Loucy (cell line): ENCODE measurements at regions not wholly inside any gene's neighbourhood (a gene's known extent, or its start where the extent isn't known, plus 50 kb on each side); places are given as distances from the start of the nearest gene placed in this dataset.

Experiments used
- H2AFZ ChIP-seq: fragments of 200-600 bp; sonication (generic); 2 replicates; pipeline ENCODE4 v1.6.0; 2016; ENCODE audit warnings: antibody characterized with exemption, mild to moderate bottlenecking, low read length, moderate library complexity
- H3F3A ChIP-seq: fragments of 200-600 bp; 2 replicates; pipeline ENCODE4 v1.6.0; 2016; ENCODE audit warnings: antibody characterized with exemption, low read depth, mild to moderate bottlenecking
- H3K27me3 ChIP-seq: fragments of 200-600 bp; sonication (generic); 2 replicates; pipeline ENCODE4 v1.6.1; 2014; ENCODE audit warnings: low read length, mild to moderate bottlenecking; ENCODE audit not compliant: insufficient read depth, poor library complexity, severe bottlenecking
- H3K36me3 ChIP-seq: fragments of 200-600 bp; sonication (generic); 2 replicates; pipeline ENCODE4 v1.6.1; 2016; ENCODE audit warnings: low read length; ENCODE audit not compliant: insufficient read depth
- H3K4me1 ChIP-seq: fragments of 200-600 bp; sonication (generic); 2 replicates; pipeline ENCODE4 v1.5.1; 2014; ENCODE audit warnings: low read length, mild to moderate bottlenecking; ENCODE audit not compliant: insufficient read depth, poor library complexity, severe bottlenecking
- H3K4me2 ChIP-seq: fragments of 200-600 bp; sonication (generic); 2 replicates; pipeline ENCODE4 v1.6.0; 2014; ENCODE audit warnings: antibody characterized with exemption, low read length, low read depth, mild to moderate bottlenecking; ENCODE audit not compliant: poor library complexity, severe bottlenecking
- H3K4me3 ChIP-seq: fragments of 200-600 bp; sonication (generic); 2 replicates; pipeline ENCODE4 v1.5.1; 2014; ENCODE audit warnings: low read length, mild to moderate bottlenecking, mixed read lengths; ENCODE audit not compliant: poor library complexity, severe bottlenecking
- H3K79me2 ChIP-seq: fragments of 200-600 bp; sonication (generic); 2 replicates; pipeline ENCODE4 v1.6.1; 2014; ENCODE audit warnings: low read length; ENCODE audit not compliant: insufficient read depth
- H3K9ac ChIP-seq: fragments of 200-600 bp; sonication (generic); 2 replicates; pipeline ENCODE4 v1.6.0; 2014; ENCODE audit warnings: mild to moderate bottlenecking, low read depth, low read length, moderate library complexity; ENCODE audit not compliant: poor library complexity, severe bottlenecking
- H3K9me2 ChIP-seq: fragments of 200-600 bp; sonication (generic); replicated peaks from 2 replicates; pipeline ENCODE4 v1.6.1; 2016; ENCODE audit warnings: low read depth, low read length, mixed read lengths
- H3K9me3 ChIP-seq: fragments of 200-600 bp; sonication (generic); 2 replicates; pipeline ENCODE4 v1.6.1; 2014; ENCODE audit warnings: mild to moderate bottlenecking, antibody characterized with exemption, low read length, low read depth; ENCODE audit not compliant: insufficient read depth
- H4K20me1 ChIP-seq: fragments of 200-600 bp; sonication (generic); 2 replicates; pipeline ENCODE4 v1.6.0; 2014; ENCODE audit warnings: antibody characterized with exemption, low read length, mild to moderate bottlenecking; ENCODE audit not compliant: insufficient read depth, poor library complexity, severe bottlenecking
- EZH2phosphoT487 ChIP-seq: fragments of 200-600 bp; IDR thresholded peaks from 2 replicates; pipeline ENCODE4 v1.6.1; 2018; ENCODE audit warnings: antibody characterized with exemption, mild to moderate bottlenecking, moderate library complexity, borderline replicate concordance
- TF ChIP-seq, protein P1 (sequence below): fragments of 200-600 bp; sonication (generic); conservative IDR thresholded peaks from 2 replicates; pipeline ENCODE4 v1.5.1; 2014; ENCODE audit warnings: mild to moderate bottlenecking, antibody characterized with exemption, low read length

GRCh38 chr13:83298617-83299016 is 583.7 kb downstream of the SLITRK1 start:
- no peaks in the 10 kb centered on the region for H3F3A ChIP-seq
- no peaks in the 10 kb centered on the region for H3K27me3 ChIP-seq
- no peaks in the 10 kb centered on the region for H3K36me3 ChIP-seq
- H2AFZ ChIP-seq: no peak overlapping the region
- H3K79me2 ChIP-seq: no peaks in the 10 kb centered on the region
- H3K4me3 ChIP-seq: no peak overlapping the region
- H3K4me2 ChIP-seq: no peak overlapping the region
- H3K9me2 ChIP-seq: no peaks in the 10 kb centered on the region
- H3K9ac ChIP-seq: no peak overlapping the region
- no peaks in the 10 kb centered on the region for H3K4me1 ChIP-seq
- H4K20me1 ChIP-seq: no peaks in the 10 kb centered on the region
- TF ChIP-seq, protein P1, sequence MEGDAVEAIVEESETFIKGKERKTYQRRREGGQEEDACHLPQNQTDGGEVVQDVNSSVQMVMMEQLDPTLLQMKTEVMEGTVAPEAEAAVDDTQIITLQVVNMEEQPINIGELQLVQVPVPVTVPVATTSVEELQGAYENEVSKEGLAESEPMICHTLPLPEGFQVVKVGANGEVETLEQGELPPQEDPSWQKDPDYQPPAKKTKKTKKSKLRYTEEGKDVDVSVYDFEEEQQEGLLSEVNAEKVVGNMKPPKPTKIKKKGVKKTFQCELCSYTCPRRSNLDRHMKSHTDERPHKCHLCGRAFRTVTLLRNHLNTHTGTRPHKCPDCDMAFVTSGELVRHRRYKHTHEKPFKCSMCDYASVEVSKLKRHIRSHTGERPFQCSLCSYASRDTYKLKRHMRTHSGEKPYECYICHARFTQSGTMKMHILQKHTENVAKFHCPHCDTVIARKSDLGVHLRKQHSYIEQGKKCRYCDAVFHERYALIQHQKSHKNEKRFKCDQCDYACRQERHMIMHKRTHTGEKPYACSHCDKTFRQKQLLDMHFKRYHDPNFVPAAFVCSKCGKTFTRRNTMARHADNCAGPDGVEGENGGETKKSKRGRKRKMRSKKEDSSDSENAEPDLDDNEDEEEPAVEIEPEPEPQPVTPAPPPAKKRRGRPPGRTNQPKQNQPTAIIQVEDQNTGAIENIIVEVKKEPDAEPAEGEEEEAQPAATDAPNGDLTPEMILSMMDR: no peak
- TF ChIP-seq EZH2phosphoT487: no peak
- no peaks in the 10 kb centered on the region for H3K9me3 ChIP-seq

DNA sequence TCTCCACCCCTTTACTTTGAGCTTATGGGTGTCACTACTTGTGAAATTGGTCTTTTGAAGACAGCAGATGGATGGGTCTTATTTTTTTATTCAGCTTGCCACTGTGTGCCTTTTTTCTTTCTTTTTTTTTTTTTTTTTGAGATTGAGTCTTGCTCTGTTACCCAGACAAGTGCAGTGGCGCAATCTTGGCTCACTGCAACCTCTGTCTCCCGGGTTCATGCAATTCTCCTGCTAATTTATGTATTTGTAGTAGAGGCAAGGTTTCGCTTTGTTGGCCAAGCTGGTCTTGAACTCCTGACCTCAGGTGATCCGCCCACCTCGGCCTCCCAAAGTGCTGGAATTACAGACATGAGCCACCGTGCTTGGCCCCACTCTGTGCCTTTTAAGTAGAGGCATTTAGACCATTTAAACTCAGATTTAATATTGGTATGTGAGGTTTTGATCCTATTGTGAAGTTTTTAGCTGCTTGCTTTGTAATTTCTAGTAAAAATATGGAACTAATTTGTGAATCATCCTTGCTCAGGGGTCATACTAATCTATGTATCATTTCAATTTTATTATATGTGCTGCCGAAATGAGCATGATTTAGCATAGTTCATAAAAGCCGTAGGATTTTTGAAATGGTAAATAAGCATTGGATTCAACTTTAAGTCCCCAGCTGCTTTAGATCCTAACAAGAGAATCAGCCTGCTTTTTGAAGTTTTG is 584.5 kb downstream of the SLITRK1 start:
- Histone ChIP-seq H2AFZ (no peak overlapping the region), H3K9me3 (no peaks in the 10 kb centered on the region)

GRCh38 chr13:83295686-83296085 is 586.6 kb downstream of the SLITRK1 start:
- Histone ChIP-seq H3F3A (no peaks in the 10 kb centered on the region), H2AFZ (no peak overlapping the region), H3K4me3 (no peak overlapping the region), H3K9me3 (no peaks in the 10 kb centered on the region), H3K9me2 (no peaks in the 10 kb centered on the region), H4K20me1 (no peaks in the 10 kb centered on the region), H3K4me2 (no peak overlapping the region), H3K4me1 (no peaks in the 10 kb centered on the region), H3K9ac (no peak overlapping the region), H3K27me3 (no peaks in the 10 kb centered on the region), H3K36me3 (no peaks in the 10 kb centered on the region), H3K79me2 (no peaks in the 10 kb centered on the region)
- no peak for TF ChIP-seq EZH2phosphoT487
- TF ChIP-seq, protein P1: no peak

More for the DNA sequence above, 584.5 kb downstream of the SLITRK1 start:
- Histone ChIP-seq H3K36me3 (no peaks in the 10 kb centered on the region), H3K9me2 (no peaks in the 10 kb centered on the region), H3K79me2 (no peaks in the 10 kb centered on the region), H3F3A (no peaks in the 10 kb centered on the region), H3K9ac (no peak overlapping the region), H4K20me1 (no peaks in the 10 kb centered on the region), H3K4me1 (no peaks in the 10 kb centered on the region), H3K27me3 (no peaks in the 10 kb centered on the region), H3K4me2 (no peak overlapping the region), H3K4me3 (no peak overlapping the region)
- no peak for TF ChIP-seq EZH2phosphoT487
- TF ChIP-seq, protein P1: no peak
